ENCODE measurements at regions not wholly inside any gene's neighbourhood (a gene's known extent, or its start where the extent isn't known, plus 50 kb on each side); places are given as distances from the start of the nearest gene placed in this dataset.
"Not testable (repeated sequence)": the region's sequence is repeated elsewhere in the genome, so short reads cannot be mapped to it uniquely, and the experiment has no call there.

DNA sequence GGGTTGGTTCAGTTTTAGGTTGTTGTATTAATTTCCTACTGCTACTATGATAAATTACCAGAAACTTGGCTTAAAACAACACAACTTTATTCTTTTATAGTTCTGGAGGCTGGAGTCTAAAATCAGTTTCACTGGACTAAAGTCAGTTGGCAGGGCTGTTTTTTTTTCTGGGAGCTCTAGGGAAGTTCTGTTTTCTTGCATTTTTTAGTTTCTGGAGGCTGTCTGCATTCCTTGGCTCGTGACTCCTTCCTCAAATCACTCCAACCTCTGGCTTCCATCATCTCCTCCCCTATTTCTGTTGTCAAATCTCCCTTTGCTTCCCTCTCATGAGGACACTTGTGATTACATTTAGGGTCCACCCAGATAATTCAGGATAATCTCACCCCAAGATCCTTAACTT lies 51.3 kb upstream of the SUB1 start:
- no peak for DNase-seq

DNA sequence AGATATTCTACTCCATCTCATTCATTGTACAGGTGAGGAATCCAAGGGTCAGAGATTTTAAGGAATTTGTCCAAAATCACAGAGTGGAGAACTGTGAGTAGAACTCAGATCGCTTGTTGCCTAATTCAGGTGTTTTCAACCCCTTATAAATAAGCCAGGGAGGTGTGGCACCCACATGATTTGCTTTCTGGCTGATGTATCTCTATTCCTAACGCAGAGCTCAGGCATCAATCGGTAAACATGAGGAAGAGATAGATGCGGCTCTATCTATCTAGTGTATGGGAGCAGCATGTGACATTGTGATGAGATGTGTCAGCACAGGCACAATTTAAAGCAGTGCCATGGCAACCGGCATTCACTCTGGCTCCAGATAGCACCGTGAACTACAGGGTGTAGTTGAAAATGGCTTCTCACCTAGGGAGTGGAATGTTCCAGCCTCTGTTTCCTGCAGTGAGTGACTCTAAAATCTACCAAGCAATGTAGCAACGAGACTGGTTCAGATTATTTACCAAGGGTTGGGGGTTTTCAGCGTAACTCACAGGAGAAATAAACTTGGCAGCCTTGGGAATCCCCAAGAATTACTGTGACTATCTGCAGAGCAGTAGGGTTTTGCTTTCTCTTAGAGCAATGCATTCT lies 53.4 kb upstream of the SUB1 start:
- DNase-seq: no peak

DNA sequence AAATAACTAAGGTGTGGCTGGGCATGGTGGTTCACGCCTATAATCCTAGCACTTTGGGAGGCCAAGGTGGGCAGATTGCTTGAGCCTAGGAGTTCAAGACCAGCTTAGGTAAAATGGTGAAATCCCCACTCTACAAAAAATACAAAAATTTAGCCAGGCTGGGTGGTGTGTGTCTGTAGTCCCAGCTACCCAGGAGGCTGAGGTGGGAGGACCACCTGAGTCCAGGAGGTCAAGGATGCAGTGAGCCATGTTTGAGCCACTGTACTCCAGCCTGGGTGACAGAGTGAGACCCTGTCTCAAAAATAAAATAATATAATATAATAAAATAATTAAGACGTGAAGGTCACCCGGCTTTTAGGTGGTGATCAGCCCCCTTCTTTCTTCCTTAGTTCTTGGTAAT lies 58.0 kb upstream of the SUB1 start:
- not testable (repeated sequence) for DNase-seq

DNA sequence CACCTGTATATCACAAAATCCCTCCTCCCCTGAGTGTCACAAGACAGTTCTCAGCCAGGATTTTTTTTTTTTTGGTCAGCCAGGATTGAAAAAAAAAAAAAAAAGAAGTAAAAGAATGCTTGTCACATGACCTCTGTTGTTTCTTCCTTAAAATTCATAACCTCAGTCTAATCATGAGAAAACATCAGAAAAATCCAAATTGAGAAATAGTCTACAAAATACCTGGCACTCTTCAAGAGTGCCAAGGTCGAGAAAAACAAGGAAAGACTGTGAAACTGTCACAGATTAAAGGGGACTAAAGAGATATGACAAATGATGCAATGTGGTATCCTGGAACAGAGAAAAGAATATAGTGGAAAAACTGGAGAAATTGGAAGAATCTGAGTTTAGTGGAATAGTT lies 58.5 kb upstream of the SUB1 start:
- DNase-seq: no peak

DNA sequence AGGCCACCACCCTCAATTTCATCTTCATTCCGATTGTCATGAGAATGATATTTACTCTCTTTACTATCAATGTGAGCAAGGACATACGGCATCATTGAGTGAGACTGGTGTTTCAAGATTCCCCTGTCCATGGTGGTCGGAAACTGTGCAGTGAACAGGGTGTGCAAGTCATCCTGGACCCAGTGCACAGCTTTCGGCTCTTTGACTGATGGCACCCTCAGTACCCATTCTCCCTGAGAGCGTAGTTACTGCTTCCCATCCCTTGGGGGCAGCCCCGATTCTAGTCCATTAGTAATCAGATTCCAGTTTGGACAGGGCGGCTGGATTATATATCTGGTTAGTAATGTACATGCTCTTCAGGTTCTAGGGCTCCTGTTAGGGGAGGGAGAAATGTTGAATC lies 61.7 kb upstream of the SUB1 start:
- DNase-seq: no peak

DNA sequence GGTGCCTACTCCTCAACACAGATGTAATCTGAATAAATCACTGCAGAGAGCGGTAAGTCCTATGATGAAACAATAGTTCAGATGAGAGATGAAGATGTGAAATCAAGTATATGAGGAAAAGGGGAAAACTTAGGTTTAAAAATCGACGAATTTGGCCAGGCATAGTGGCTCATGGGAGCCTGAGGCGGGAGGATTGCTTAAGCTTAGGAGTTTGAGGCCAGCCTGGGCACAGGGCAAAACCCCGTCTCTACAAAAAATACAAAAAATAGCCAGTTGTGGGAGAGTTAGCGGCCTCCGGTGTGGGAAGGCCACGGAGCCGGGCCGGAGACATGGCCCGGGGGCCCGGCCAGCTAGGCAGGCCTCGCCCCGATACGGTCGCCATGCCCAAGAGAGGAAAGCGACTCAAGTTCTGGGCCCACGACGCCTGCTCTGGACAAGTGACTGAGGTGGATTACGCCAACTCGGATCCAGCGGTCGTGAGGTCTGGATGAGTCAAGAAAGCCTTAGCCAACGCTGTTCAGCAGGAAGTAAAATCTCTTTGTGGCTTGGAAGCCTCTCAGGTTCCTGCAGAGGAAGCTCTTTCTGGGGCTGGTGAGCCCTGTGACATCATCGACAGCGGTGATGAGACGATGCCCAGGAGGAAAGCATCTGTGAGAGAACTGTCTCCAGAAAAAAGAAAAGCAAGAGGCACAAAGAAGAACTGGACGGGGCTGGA lies 62.8 kb upstream of the SUB1 start:
- no peak for DNase-seq

DNA sequence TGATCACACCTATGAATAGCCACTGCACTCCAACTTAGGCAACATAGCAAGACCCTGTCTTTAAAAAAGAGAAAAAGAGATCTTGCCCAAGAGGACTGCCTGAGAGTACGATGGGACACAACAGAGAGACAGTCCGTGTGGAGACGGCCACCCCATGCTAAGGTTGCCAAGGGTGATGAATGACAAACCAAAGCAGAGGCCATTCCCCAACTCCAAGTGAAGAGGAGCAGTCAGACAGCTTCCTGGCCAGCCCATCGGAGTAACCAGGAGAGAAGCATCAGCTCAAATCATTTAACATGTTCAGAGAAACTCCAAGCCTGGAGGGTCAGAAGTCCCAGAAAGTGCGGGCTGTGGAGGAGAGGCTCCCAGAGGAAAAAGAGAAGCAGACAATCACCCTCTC lies 63.9 kb upstream of the SUB1 start:
- DNase-seq: no peak

DNA sequence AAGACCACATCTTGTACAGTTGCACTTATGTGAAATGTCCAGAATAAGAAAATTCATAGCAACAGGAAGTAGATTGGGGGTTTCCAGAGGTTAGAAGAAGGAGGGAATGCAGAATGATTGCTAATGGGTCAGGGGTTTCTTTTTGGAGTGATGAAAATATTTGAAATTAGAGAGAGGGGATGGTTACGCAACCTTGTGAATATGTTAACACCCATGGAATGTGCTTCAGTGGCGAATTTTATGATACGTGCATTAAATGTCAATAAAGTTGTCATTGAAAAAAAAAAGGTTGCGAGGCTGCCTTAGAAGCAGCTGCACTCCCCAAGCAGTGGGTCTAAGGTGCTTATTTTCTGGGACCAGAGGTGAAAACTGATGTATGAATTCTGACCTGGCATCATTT lies 64.4 kb upstream of the SUB1 start:
- no peak for DNase-seq

DNA sequence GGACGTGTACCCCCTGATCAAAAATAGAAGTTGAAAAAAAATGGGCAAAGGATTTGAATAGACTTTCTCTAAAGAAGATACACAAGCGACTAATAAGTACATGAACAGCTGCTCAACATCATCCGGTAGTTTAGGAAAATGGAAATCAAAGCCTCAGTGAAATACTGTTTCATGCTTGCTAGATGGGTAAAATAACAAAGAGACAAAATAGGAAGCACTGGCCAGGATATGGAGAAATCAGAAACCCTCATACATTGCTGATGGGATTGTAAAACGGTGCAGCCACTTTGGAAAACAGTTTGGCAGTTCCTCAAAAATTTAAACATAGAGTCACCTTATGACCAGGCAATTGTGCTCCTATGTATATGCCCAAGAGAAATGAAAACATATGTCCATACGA lies 65.0 kb upstream of the SUB1 start:
- DNase-seq: no peak

DNA sequence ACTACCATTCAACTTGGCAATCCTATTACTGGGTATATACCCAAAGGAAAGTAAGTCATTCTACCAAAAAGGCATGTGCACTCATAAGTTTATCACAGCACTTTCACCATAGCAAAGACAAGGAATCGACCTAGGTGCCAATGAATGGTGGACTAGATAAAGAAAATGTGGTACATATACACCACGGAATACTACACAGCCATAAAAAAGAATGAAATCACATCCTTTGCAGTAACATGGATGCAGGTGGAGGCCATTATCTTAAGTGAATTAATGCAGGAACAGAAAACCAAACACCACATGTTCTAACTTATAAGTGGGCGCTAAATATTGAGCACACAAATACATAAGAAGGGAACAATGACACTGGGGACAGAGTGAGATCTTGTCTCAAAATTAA lies 65.8 kb upstream of the SUB1 start:
- DNase-seq: no peak

DNA sequence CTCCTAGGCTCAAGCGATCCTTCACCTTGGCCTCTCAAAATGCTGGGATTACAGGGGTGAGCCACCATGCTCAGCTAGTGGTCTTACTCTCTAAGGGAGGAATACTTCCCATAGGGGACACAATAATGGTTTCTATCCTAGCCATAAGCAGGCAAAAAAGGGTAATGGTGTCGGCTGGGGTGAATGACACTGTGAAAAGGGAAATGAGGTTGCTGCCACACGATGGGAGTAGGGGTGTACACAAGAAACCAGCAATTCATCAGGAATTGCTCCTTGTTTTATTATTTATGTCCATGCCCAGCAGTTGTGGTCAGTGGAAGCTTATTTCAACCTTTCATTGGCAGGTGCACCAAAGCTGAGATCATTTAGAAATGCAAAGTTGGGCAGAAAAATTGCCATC lies 70.3 kb upstream of the ZFR start:
- no peak for DNase-seq

DNA sequence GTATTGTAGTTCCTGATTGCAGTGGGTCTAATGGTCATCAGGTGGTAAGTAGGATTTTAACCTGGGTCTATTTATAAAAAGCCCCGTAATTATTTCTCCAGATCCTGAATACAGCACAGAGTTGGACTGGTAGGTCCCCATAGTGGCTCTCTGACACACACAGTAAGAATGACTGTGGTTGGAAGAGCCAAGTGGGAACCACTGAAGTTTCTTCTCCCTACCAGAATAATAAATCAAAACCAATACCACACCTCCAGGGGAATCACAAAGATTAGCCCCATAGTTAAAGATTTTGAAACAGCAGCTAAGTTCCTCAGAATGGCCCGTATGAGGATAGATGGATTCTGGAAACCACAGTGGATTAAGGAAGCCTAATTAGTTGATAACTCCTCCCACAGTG lies 68.4 kb upstream of the ZFR start:
- no peak for DNase-seq

DNA sequence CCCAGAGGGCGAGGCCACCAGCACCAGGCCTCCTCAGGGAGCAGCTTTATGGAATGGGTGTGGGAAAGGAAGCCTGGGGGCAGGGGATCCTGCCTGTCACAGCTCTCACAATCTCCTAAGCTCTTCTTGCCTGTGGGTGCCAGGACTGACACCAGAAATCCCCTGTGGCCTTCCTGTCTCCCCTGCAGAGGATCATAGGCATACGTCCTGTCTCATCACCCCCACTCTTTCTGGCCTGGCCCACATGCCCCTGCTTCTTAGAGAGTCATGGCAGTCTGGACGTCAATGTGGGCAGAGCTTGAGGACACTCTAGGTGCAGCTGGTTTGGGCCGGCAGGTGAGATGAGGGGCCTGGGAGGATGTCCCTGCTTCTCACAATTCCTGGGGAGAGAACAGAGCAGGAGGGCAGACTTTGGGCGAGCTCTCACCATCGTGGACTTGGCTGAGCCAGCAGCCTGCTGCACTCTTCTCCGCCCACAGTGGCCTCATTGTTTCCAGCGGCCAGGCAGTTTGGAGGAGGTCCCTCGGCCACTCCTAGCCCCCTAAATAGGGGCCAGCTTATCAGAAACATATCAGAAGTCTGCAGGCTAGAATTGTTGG lies 67.3 kb upstream of the ZFR start:
- DNase-seq: no peak

DNA sequence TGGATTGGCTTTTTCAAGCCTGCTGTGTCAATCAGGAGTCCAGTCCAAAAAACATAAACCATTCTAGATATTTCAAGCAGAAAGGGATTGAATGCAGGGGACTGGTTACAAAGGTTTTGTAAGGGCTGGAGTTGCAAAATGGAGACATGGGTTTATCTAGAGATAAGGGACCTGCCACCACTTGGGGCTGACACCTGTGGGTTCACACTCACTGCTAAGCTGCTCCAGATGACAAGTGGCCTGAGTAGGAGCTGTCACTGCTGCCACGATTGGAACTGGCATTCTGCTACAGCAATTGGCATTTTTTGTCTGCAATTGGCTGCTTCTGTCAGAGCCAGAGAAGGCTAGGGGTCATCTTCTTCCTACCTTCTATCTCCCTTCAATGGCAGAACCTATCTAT lies 66.3 kb upstream of the ZFR start:
- no peak for DNase-seq

DNA sequence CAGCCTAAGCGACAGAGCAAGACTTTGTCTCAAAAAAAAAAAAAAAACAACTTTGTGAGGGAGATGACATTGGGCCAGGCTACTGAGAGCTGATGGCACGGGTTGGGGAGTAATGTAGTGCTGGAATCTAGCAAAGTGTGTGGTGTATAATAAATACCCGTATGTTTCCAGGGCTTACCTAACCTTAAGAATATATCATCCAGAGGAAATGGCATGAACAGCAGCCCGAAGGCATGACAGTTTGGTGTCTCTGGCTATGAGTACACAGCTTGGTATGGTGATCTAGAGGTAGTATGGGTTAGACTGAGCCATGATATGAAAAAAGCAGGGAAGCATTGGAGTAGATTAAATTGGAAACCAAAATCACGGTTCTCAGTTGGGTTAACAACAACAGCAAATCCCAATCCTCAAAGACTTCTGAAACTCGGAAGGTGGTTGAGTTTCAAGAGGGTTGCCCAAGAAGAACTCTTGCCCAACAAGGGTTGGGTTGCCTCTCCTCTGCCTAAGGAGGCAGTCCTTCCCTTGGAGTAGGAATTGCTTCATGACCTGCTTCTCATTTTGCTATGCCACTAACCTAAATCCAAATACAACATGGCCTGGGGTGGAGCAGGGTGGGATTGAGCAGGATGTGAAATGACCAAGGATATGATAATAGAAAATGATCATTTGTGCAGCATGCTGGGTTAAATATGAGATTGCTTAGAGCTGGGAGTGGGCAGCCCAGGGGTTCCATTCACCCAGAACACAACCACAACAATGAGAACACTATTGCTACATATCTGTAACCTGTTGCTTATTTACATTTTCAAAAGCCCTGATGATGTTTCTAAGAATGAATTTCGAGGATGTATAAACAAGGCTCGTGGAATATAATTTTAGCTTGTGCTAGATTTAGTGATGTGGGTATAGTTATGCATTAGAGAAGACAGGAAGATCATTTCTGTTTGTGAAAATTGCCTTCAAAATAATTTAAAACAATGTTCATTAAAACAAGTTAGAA lies 64.6 kb upstream of the ZFR start:
- DNase-seq: no peak

DNA sequence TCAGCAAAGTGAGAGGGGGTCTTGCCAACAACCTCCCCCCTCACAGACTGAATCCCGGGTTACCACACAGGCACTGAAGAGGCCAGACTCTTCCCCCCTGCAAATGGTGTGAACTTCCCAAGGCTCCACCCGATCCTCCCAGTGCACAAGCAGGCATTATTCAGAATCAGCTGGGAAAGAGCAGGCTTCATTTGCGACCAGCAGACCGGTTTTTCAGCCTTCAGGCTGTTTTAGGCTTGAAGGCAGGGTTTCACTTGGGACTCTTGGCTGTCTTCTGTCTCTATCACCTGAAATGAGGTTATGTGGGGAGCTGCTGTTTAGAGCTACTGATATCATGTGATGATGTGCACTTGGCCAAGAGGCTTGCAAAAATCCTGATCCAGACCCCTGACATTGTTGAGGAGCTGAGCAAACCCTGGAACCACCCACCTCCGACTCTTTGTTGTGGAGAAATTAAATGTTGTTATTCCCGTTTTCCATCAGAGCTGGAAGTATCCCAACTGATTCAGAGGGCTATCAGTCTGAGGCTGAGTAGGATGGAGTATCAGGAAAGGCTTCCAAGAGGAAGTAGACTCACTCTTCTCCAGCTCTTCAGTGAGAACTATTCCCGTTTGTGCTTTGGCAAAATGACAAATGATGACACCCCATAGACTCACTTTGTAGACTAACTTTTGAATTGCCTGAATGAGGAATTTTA lies 63.3 kb upstream of the ZFR start:
- DNase-seq: no peak

DNA sequence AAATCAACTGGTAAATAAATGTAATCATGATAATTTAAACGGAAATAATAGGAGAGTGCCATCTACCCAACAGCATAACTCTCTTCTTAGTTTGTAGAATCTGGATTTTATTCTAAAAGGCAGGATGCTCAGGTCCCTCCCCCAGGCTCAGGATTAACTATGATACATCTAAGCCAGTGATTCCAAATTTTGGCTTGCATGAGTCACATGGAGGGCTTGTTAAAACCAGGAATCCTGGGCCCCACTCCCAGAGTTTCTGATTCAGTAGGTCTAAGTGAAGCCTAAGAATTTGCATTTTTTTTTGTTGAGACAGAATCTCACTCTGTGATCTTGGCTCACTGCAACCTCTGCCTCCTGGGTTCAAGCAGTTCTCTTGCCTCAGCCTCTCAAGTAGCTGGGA lies 62.3 kb upstream of the ZFR start:
- no peak for DNase-seq

DNA sequence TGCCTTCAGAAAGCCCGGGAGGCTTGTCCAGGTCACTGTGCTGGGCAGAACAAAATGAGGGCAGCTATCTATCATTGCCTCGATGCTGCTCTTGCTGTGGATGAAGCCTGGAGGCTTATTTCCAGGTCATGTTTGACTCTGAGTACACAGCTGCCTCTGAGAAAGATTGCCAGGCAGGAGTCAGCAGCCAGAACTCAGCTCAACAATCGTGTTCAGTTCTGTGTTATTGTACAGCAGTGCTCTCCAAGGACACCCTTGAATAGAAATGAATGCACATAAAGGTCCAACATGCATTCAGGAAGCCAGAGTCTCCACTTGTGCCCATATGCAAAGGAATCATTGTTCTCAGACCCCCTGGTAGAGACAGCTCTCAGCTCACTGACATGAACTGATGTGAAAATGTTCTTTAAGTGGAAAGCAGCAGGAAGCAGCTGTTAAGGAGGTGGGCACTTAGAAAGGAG lies 61.7 kb upstream of the ZFR start:
- DNase-seq: peak; percentile 74

DNA sequence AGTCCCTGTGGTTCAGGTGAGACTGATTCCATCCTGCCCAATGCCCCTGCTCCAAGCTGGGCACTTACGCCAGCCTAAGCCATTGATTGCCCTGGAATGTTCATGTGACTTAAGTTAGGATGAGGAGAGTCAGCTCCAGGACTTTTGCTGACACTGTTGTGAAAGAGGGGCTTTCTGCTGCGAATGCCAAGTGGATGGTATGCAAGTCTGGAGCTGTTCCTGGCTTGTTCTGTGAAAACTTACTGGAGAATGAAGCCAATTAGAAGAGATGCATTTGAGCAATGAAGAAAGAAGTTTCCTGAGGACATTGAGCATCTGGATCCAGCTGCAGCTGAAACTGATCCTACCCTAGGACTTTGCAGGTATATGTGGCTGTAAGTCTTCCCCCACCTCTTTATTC lies 61.2 kb upstream of the ZFR start:
- peak; percentile 55 for DNase-seq

DNA sequence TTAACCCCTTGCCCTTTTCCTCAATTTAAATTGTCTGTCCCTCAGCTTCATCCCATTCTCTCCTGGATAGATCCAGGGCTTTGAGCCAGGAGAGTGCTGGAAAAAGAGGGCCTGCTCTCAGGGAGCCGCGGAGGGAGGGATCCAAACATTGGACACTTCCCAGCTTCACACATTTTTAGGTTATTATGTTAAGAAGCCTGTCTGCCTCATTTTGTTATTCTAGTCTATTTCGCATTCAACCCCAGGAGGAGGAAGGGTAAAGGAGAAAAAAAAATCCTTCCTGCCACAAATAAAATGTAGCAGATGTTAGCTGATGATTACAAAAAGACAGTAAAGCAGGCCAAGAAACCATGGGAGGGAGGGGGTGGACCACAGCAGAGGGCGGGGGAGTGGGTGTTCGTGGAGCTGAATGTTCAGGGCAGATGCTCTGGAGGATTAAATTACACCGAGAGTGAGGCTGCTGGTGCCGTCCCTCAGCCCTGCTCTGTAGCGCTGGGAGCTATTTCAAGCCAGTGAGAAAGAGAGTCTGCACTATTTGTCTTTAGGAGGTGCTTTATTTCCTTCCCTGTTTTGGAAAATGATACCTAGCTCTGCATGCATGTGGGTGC lies 60.6 kb upstream of the ZFR start:
- peak; percentile 86 for DNase-seq

DNA sequence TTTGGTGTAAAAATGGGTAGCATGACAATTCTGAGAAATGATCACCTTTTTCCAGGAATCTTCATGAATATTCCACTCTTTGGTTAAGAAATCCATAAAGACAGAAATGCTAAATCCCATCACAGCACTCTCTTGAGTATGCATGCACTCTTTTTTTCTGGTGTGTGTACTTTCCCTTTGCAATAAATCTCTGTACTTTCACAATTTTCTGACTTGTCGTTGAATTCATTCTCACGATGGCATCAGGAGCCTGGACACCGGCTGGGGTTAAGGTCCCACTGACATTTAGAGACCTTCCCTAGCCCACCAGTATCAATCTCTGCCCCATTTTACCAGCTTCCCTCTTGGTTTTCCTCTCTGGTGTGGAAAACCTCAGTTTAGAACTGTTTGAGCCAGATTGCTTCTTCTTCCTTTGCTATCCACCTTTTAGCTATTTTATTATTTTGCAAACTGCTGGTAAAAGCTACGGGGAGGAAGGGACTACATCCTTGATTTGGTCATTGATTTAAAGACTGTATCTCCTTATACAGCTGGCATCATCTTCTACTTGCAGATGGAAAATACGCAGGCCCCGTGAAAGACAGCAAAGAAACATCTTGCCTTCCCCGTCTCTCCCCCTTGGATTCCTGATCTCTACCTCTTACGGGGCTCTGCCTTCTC lies 59.9 kb upstream of the ZFR start:
- no peak for DNase-seq

DNA sequence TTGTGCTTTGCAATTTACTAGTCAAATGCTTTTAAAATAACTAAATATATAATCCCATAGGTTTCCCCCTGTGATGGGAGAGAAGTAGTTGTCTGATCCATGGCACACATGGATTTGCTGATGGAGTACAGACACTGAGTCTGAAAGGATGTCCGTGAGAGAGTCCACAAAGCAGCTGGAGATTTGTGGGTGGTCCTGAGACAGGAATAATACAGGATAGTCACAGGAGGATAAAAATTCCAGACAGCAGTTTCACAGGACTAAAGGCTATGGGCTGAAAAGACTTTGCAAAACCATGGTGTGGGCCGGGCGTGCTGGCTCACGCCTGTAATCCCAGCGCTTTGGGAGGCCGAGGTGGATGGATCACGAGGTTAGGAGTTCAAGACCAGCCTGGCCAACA lies 58.7 kb upstream of the ZFR start:
- DNase-seq: no peak

Measured in right forelimb (tissue), 1 donor.